ENCODE measurements at regions not wholly inside any gene's neighbourhood (a gene's known extent, or its start where the extent isn't known, plus 50 kb on each side); places are given as distances from the start of the nearest gene placed in this dataset.
"Not testable (repeated sequence)": the region's sequence is repeated elsewhere in the genome, so short reads cannot be mapped to it uniquely, and the experiment has no call there.

- DNase-seq (ENCODE audit: low spot score) = peak; percentile 9
Observed at GRCh38 chr6:18527836-18528743, 140.9 kb downstream of the RNF144B start.

GRCh38 chr6:18530201-18530600 lies 143.1 kb downstream of the RNF144B start:
- no peak for DNase-seq (ENCODE audit: low spot score)

GRCh38 chr6:18532139-18532538 lies 145.0 kb downstream of the RNF144B start:
- no peak for DNase-seq (ENCODE audit: low spot score)

- no peak for DNase-seq (ENCODE audit: low spot score)
Observed at GRCh38 chr6:18533793-18534192, 146.6 kb downstream of the RNF144B start.

GRCh38 chr6:18536591-18537055 lies 149.5 kb downstream of the RNF144B start:
- no peak for DNase-seq (ENCODE audit: low spot score)

GRCh38 chr6:18538315-18538714 lies 151.2 kb downstream of the RNF144B start:
- DNase-seq (ENCODE audit: low spot score) = no peak

- no peak for DNase-seq (ENCODE audit: low spot score)
Observed at GRCh38 chr6:18543051-18543450, 155.9 kb downstream of the RNF144B start.

- DNase-seq (ENCODE audit: low spot score) = not testable (repeated sequence)
Observed at GRCh38 chr6:18545142-18545541, 158.0 kb downstream of the RNF144B start.

GRCh38 chr6:18545726-18546125 lies 158.6 kb downstream of the RNF144B start:
- no peak for DNase-seq (ENCODE audit: low spot score)

- no peak for DNase-seq (ENCODE audit: low spot score)
Observed at GRCh38 chr6:18550119-18550518, 163.0 kb downstream of the RNF144B start.

- DNase-seq (ENCODE audit: low spot score) = no peak
Observed at GRCh38 chr6:18551228-18551627, 164.1 kb downstream of the RNF144B start.

- DNase-seq (ENCODE audit: low spot score) = no peak
Observed at GRCh38 chr6:18555750-18556149, 168.6 kb downstream of the RNF144B start.

GRCh38 chr6:18561037-18561750 lies 174.0 kb downstream of the RNF144B start:
- DNase-seq (ENCODE audit: low spot score) = no peak

- DNase-seq (ENCODE audit: low spot score) = no peak
Observed at GRCh38 chr6:18562726-18563125, 175.6 kb downstream of the RNF144B start.

GRCh38 chr6:18564775-18565174 lies 177.6 kb downstream of the RNF144B start:
- peak; percentile 1 for DNase-seq (ENCODE audit: low spot score)

GRCh38 chr6:18565231-18565630 lies 178.1 kb downstream of the RNF144B start:
- DNase-seq (ENCODE audit: low spot score) = no peak

GRCh38 chr6:18567380-18567779 lies 180.2 kb downstream of the RNF144B start:
- DNase-seq (ENCODE audit: low spot score) = no peak

- no peak for DNase-seq (ENCODE audit: low spot score)
Observed at GRCh38 chr6:18577491-18577890, 190.3 kb downstream of the RNF144B start.

- DNase-seq (ENCODE audit: low spot score) = no peak
Observed at GRCh38 chr6:18579166-18579565, 192.0 kb downstream of the RNF144B start.

- no peak for DNase-seq (ENCODE audit: low spot score)
Observed at GRCh38 chr6:18579869-18580268, 192.7 kb downstream of the RNF144B start.

- DNase-seq (ENCODE audit: low spot score) = no peak
Observed at GRCh38 chr6:18584372-18584771, 197.2 kb downstream of the RNF144B start.

GRCh38 chr6:18585032-18585573 lies 198.0 kb downstream of the RNF144B start:
- peak; percentile 54 for DNase-seq (ENCODE audit: low spot score)
